Left ventricle myocardium inferior (tissue), 1 donor: ENCODE measurements at regions not wholly inside any gene's neighbourhood (a gene's known extent, or its start where the extent isn't known, plus 50 kb on each side); places are given as distances from the start of the nearest gene placed in this dataset.

Experiments used
- DNase-seq: peaks from one replicate; pipeline ENCODE4 v3.0.0-alpha.2; 2020
- H3K27ac ChIP-seq: fragments of 200-600 bp; replicated peaks from 2 replicates; pipeline ENCODE4 v1.8.0; 2021
- H3K27me3 ChIP-seq: fragments of 200-600 bp; 2 replicates; pipeline ENCODE4 v1.8.0; 2021; ENCODE audit warnings: low read depth
- H3K36me3 ChIP-seq: fragments of 200-600 bp; 2 replicates; pipeline ENCODE4 v1.8.0; 2021
- H3K4me1 ChIP-seq: fragments of 200-600 bp; 2 replicates; pipeline ENCODE4 v1.8.0; 2021
- H3K4me3 ChIP-seq: fragments of 200-600 bp; 2 replicates; pipeline ENCODE4 v1.8.0; 2021; ENCODE audit warnings: mild to moderate bottlenecking, moderate library complexity
- H3K9me3 ChIP-seq: fragments of 200-600 bp; replicated peaks from 2 replicates; pipeline ENCODE4 v1.8.0; 2021
- CTCF ChIP-seq: fragments of 200-600 bp; IDR thresholded peaks from 2 replicates; pipeline ENCODE4 v1.8.0; 2021; ENCODE audit warnings: antibody characterized with exemption, mild to moderate bottlenecking, borderline replicate concordance
- intact Hi-C: fragments of 100-400 bp; cut with micrococcal nuclease; formaldehyde crosslinking; loops from one replicate; pipeline ENCODE4 v1.11.0; 2022
- donor health status: DM: no; HTN: yes; CAD: no; lungs with severe emphysema.

GRCh38 chr4:96136056-96136455, 296.2 kb downstream of the PDHA2 start:
- no peak overlapping the region for H3K27ac ChIP-seq
- H3K4me3 ChIP-seq, result no peak overlapping the region
- DNase-seq, result no peak
- no peaks in the 10 kb centered on the region for H3K36me3 ChIP-seq
- TF ChIP-seq CTCF, result no peak
- intact Hi-C loops, result no loop called here
- no peaks in the 10 kb centered on the region for H3K4me1 ChIP-seq
- H3K27me3 ChIP-seq, result no peaks in the 10 kb centered on the region
- H3K9me3 ChIP-seq, result no peaks in the 10 kb centered on the region

- no peak for TF ChIP-seq CTCF
- intact Hi-C loops, result no loop called here
- Histone ChIP-seq H3K27ac (no peak overlapping the region), H3K4me1 (no peaks in the 10 kb centered on the region), H3K27me3 (no peaks in the 10 kb centered on the region), H3K36me3 (no peaks in the 10 kb centered on the region), H3K4me3 (no peak overlapping the region), H3K9me3 (no peaks in the 10 kb centered on the region)
- no peak for DNase-seq
Observed at GRCh38 chr4:96139251-96139929, 299.5 kb downstream of the PDHA2 start.

- Histone ChIP-seq H3K4me1 (no peaks in the 10 kb centered on the region), H3K9me3 (no peaks in the 10 kb centered on the region), H3K4me3 (no peak overlapping the region), H3K27me3 (no peaks in the 10 kb centered on the region), H3K27ac (no peak overlapping the region), H3K36me3 (no peaks in the 10 kb centered on the region)
- TF ChIP-seq CTCF, result no peak
- intact Hi-C loops, result no loop called here
- no peak for DNase-seq
Observed at GRCh38 chr4:96145601-96146000, 305.7 kb downstream of the PDHA2 start.

GRCh38 chr4:96146686-96147085, 306.8 kb downstream of the PDHA2 start:
- Histone ChIP-seq H3K36me3 (no peaks in the 10 kb centered on the region), H3K4me3 (no peak overlapping the region), H3K4me1 (no peaks in the 10 kb centered on the region), H3K27me3 (no peaks in the 10 kb centered on the region), H3K27ac (no peak overlapping the region), H3K9me3 (no peaks in the 10 kb centered on the region)
- DNase-seq, result no peak
- no peak for TF ChIP-seq CTCF
- intact Hi-C loops, result no loop called here

GRCh38 chr4:96149894-96150293, 310.0 kb downstream of the PDHA2 start:
- Histone ChIP-seq H3K4me3 (peak overlapping the region; percentile 5), H3K36me3 (no peaks in the 10 kb centered on the region), H3K27me3 (no peaks in the 10 kb centered on the region), H3K9me3 (no peaks in the 10 kb centered on the region), H3K27ac (no peak overlapping the region), H3K4me1 (no peaks in the 10 kb centered on the region)
- TF ChIP-seq CTCF, result no peak
- no peak for DNase-seq
- intact Hi-C loops, result no loop called here
